ENCODE measurements at regions not wholly inside any gene's neighbourhood (a gene's known extent, or its start where the extent isn't known, plus 50 kb on each side); places are given as distances from the start of the nearest gene placed in this dataset.

DNA sequence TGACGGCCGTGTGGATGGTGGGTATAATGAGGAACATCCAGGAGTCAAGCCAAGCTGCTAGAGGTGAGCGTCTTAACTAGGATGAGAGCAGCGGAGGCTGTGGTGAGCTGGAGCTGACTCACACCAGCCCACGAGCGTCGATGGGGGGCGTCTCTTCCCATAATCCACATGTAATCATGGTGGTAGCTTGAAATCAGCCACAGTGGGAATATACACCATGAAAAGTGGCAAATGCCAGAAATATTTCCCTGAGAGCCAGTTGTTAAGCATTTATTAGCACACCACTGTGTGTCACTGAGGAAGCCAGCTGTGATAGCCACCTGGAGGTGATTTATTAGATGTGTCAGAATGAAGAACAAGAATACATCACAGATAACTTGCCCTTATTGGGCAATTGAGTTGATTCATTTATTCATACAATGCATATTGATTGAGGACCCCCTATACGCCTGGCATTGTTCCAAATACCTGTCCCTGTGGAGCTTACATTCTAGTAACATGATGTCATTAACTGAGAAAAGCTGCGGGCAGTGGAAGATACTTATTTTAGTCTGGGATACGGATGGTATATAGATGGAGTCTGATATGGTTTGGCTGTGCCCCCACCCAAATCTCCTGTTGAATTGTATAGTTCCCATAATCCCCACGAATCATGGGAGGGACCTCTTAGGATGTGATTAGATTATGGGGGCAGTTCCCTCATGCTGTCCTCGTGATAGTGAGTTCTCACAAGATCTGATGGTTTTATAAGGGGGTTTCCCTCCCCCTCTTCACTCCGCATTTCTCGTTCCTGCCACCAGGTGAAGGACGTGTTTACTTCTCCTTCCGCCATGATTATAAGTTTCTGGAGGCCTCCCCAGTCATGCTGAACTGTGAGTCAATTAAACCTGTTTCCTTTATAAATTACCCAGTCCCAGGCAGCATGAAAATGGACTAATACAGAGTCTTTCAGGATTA, 473.4 kb downstream of the METTL15 start:
- Mint-ChIP-seq H3K4me3 (no peak overlapping the region), H3K9me3 (no peaks in the 10 kb centered on the region), H3K27me3 (ENCODE audit: low read depth) (peaks cover 4% of the 10 kb centered on the region), H3K36me3 (ENCODE audit: low read depth) (no peaks in the 10 kb centered on the region), H3K27ac (no peak overlapping the region), H3K4me1 (no peaks in the 10 kb centered on the region)
- TF ChIP-seq, protein P1, sequence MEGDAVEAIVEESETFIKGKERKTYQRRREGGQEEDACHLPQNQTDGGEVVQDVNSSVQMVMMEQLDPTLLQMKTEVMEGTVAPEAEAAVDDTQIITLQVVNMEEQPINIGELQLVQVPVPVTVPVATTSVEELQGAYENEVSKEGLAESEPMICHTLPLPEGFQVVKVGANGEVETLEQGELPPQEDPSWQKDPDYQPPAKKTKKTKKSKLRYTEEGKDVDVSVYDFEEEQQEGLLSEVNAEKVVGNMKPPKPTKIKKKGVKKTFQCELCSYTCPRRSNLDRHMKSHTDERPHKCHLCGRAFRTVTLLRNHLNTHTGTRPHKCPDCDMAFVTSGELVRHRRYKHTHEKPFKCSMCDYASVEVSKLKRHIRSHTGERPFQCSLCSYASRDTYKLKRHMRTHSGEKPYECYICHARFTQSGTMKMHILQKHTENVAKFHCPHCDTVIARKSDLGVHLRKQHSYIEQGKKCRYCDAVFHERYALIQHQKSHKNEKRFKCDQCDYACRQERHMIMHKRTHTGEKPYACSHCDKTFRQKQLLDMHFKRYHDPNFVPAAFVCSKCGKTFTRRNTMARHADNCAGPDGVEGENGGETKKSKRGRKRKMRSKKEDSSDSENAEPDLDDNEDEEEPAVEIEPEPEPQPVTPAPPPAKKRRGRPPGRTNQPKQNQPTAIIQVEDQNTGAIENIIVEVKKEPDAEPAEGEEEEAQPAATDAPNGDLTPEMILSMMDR (IDR thresholded peaks at IDR 0.05; ENCODE audit: unreplicated experiment in 3 of 3) = no peak

DNA sequence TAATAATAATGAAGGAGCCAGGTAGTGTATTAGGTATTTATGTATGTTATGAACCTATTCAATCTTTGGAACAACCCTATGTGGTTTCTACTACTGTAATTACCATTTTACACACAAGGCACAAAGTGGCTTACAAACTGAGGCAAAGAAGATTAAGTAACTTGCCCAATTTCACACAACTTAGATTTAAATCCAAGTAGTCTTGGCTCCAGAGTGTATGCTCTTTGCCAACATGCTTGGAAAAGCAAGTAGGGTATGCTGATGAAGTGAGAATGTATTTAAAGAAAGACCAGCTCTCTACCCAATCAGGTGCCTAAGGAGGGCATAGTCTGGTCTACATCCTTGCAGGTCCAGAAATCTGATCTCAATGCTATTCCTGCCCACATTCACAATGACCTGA, 463.2 kb downstream of the METTL15 start:
- peaks cover 7% of the 10 kb centered on the region for H3K4me1 Mint-ChIP-seq
- no peaks in the 10 kb centered on the region for H3K9me3 Mint-ChIP-seq
- H3K4me3 Mint-ChIP-seq = no peak overlapping the region
- H3K27me3 Mint-ChIP-seq (ENCODE audit: low read depth) = no peaks in the 10 kb centered on the region
- H3K27ac Mint-ChIP-seq = no peak overlapping the region
- TF ChIP-seq, protein P1 (IDR thresholded peaks at IDR 0.05; ENCODE audit: unreplicated experiment in 3 of 3) = no peak
- H3K36me3 Mint-ChIP-seq (ENCODE audit: low read depth) = no peaks in the 10 kb centered on the region

DNA sequence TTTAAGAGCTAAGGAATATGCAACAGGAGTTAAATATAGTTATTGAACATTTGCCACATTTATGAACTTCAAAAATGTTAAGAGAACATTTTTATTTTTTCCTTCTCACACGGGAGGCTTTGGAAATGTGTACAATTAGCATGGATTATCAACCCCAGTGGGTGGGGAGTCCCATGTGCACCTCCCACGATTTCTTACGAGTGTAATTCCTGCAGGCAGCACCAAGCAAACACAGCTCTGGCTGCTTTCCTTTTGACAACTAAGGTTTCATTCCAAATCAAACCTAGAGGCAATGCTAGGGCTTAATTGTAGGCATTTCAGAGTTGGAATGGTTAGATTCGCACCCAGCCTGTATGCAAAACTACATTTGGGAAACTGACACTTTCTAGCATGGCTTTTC, 460.9 kb downstream of the METTL15 start:
- Mint-ChIP-seq H3K27me3 (ENCODE audit: low read depth) (no peaks in the 10 kb centered on the region), H3K9me3 (no peaks in the 10 kb centered on the region), H3K27ac (no peak overlapping the region), H3K4me3 (no peak overlapping the region), H3K4me1 (peaks cover 9% of the 10 kb centered on the region), H3K36me3 (ENCODE audit: low read depth) (no peaks in the 10 kb centered on the region)
- TF ChIP-seq, protein P1 (IDR thresholded peaks at IDR 0.05; ENCODE audit: unreplicated experiment in 3 of 3) = no peak

DNA sequence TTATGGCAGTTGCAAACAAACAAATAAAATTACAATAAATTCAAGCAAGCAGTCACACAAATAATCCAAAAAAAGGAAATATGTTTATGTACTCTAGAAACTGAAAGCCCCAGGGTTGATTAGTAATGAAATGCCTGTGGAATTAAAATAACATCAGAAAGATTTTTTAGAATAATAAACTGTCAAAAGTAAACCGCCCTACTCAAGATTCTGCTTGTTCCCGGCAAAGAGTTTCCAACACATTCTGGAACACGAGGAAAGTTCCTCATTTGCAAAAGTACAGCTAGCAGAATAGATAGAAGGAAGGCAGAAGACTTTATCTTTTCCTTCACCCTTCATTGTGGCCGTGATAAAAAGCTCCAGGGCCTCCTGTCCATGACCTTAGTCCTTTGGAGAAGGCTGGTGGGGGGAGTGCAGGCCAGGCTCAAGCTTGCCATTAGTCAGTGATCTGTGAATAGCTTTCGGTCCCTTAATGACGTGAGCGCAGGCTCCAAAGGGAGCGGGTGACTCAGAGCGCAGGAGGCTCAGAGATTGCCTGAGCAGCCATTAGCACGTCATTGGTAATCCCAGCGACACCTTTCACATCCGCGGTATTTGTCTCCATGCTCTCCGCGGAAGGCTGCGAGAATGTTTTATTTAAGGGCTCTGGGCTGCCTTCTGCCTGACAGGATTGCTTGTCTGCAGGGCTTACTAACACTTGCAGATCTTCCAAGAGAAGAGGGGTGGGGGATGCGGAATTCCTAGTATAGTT, 458.3 kb downstream of the METTL15 start:
- H3K4me3 Mint-ChIP-seq = peak overlapping the region; percentile 72 to 78 (median 74)
- no peaks in the 10 kb centered on the region for H3K9me3 Mint-ChIP-seq
- H3K27ac Mint-ChIP-seq = peak overlapping the region; percentile 63 to 70 (median 69)
- TF ChIP-seq, protein P1 (IDR thresholded peaks at IDR 0.05; ENCODE audit: unreplicated experiment in 3 of 3) = no peak
- no peaks in the 10 kb centered on the region for H3K27me3 Mint-ChIP-seq (ENCODE audit: low read depth)
- peaks cover 9% of the 10 kb centered on the region for H3K4me1 Mint-ChIP-seq
- H3K36me3 Mint-ChIP-seq (ENCODE audit: low read depth) = no peaks in the 10 kb centered on the region

DNA sequence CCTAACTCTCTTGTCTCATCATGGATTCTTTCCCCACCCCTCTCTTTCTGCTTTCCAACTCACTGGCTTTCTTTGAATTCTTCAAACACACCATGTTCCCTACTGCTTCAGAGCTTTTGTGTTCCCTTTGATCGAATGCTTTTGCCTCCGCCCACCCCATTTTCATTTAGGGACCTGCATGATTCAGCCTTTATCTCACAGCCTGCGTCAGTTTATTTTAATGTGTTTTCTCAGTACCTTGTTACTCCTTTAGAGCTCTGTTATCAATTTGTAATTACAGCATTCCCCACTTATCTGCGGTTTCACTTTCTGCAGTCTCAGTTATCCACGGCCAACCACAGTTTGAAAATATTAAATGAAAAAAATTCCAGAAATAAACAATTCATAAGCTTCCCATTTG, 451.3 kb downstream of the METTL15 start:
- H3K36me3 Mint-ChIP-seq (ENCODE audit: low read depth) = no peaks in the 10 kb centered on the region
- H3K27ac Mint-ChIP-seq = no peak overlapping the region
- no peak overlapping the region for H3K4me3 Mint-ChIP-seq
- H3K9me3 Mint-ChIP-seq = peaks cover 3% of the 10 kb centered on the region
- no peaks in the 10 kb centered on the region for H3K4me1 Mint-ChIP-seq
- TF ChIP-seq, protein P1 (IDR thresholded peaks at IDR 0.05; ENCODE audit: unreplicated experiment in 3 of 3) = no peak
- H3K27me3 Mint-ChIP-seq (ENCODE audit: low read depth) = peaks cover 3% of the 10 kb centered on the region
